HG02678 (cell line): ENCODE measurements at regions not wholly inside any gene's neighbourhood (a gene's known extent, or its start where the extent isn't known, plus 50 kb on each side); places are given as distances from the start of the nearest gene placed in this dataset.

Experiments used
- ATAC-seq: cut with Tn5 transposase; IDR thresholded peaks from one replicate; pipeline ENCODE4 v1.9.1; 2021; ENCODE audit warnings: mild to moderate bottlenecking, moderate library complexity; ENCODE audit not compliant: unreplicated experiment

DNA sequence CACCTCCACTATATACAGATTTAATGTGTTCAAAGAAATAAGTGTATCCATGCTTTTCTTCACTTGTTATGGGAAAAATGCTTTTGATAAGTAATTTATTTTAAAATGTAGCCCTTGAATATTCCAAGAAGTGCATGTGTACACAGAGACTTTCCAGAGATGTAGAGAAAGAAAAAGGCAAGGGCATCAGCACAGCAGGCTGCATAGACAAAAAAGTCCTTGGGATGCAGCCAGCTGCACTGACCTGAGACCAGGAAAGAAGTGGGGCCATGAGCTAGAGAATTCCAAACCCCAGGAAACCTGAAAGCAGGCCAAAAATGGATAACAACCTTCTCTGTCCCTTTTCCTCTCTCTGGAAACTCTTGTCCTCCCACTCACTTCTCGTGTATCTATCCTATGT, 51.6 kb upstream of the PRDM8 start:
- ATAC-seq = no peak

DNA sequence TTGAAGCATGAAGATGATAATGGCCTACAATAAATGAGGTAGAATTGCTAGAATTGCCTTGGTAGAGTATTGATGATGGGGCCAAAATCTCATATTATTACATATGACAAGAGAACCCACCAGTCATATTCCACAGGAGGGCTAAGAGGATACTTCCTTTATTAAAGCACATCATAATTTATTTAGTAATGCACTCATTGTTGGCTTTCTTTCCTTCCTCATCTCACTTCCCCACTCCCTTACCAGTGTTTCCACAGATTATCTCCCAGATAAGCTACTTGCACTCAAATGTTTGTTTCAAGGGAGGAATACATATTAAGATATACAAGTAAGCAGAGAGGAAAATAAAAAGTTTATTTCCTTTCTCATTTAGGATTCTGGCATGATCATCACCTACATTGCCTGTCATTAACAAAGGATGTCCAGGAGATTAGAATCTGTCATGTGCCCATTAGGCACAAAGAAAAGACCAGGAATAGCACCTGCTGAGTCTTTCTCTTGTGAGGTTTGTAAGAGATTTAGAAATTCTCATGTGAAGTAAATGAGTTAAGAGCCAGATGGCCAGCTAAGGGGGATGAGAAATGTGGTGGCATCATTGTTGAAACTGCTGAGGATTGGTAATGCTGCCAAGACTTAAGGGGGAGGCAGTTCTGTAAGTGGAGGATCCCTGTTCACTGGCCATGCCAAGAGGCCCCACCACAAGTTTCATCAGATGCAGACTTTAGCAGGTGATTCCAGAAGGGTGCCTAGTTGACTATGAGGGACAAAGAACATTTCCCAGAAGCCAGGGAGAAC, 52.4 kb upstream of the PRDM8 start:
- ATAC-seq = no peak

DNA sequence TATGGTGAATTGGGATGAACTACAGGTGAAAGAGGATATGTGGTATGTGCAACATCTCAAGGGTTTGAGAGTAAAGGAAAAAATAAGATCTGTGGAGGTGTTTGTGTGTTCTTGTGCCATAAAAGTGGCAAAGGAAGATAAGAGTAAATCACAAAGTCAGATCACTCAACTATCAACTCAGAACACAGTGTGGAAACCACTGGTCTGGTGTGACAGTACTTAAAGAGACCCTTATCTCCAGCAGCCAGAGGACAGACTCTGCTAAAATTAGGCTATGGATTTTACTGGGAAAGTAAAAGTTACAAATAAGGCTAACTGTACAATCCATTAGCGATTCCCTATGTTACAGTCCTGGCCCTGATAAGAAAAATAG, 54.0 kb upstream of the PRDM8 start:
- no peak for ATAC-seq

DNA sequence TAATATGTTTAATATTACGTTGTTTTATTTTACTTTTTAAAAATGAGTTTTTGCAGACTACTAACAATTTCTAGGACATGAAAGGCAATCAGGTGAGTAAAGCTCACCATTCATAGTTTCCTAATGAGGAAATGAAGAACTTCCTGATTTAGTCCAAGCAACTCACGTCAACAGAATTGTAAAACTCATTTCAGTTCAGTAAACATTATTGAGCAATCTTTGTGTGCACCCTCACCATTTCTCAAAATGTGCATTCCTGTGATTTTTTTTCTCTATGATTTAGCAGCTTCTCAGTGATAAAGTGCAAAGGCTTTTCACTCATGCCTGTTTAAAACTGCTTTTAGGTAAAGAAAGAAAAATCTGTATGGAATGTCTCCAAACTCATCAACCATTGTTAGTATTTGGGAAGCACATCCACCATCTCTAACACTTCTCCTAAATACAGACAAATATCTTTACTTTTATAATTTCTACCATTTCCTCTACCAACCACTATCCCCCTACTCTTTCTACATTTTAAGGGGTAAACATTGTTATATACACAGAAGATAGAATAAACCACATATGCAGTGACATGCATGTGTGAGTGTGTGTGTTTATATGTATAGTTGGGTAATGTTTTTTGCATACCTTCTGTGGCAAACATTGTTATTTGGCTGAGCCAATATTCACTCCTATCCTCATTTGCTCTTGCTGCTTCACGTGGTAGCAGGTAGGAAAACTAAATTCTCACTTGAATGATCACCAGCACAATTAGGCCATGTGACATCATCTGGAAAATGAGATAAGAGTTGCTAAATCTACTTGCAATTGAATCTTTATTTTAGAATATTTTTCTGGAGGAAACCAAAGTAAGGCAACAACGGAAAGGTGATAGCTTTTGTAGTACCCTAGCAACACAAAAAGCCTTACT, 54.7 kb upstream of the PRDM8 start:
- no peak for ATAC-seq

DNA sequence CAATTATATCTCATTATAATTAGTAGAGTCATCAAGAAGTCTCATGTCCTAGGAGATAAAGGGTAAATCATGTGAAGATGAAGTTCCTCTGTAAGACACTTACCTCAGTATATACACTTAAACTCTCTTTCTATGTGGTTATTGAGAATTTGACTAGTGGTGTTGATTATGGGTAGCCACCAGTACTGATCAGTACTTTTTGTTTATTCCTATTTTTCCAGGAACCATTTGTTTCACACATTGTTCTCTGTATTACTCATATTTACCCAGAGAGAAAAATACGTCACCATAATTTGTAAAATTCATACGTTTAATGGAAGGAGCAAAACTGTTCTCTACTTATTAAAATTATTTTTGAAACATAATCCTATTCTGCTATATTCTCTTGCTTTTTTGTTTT, 55.8 kb upstream of the PRDM8 start:
- no peak for ATAC-seq

DNA sequence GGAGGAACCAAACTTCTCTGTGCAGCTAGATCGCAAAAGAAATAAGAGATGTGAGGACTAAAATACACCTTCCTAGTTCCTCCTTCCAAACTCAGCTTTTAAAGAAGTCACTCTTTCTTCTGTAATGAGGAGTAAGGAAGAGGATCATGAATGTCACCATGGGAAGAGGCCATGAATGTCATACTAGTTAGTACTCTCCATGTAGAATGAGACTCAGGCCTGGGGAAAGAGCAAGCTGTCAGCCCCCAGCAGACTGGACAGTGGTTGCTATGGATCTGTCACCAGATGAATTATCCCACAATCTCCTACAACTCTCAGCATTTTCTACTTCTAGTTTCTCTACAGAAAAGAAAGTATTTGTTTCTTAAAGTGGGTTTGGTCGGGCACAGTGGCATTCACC, 57.1 kb upstream of the PRDM8 start:
- no peak for ATAC-seq

DNA sequence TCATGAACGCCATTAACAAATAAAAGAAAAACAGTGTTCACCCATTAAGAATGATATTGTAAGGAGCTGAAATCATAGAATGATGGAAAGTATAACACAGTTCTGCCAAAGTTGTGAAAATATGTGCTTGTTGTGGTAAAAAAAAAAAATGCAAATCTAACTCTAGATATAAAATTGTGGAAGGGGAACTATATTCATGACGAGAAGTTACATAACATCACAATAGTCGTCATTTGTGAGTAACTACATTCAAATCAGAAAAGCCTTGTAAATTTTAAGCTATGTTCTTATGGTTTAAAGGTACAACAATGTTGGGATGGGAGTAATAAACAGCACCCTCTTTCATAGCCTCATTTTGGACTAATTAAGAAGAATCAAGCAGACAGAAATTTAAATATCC, 57.6 kb upstream of the PRDM8 start:
- ATAC-seq = no peak

DNA sequence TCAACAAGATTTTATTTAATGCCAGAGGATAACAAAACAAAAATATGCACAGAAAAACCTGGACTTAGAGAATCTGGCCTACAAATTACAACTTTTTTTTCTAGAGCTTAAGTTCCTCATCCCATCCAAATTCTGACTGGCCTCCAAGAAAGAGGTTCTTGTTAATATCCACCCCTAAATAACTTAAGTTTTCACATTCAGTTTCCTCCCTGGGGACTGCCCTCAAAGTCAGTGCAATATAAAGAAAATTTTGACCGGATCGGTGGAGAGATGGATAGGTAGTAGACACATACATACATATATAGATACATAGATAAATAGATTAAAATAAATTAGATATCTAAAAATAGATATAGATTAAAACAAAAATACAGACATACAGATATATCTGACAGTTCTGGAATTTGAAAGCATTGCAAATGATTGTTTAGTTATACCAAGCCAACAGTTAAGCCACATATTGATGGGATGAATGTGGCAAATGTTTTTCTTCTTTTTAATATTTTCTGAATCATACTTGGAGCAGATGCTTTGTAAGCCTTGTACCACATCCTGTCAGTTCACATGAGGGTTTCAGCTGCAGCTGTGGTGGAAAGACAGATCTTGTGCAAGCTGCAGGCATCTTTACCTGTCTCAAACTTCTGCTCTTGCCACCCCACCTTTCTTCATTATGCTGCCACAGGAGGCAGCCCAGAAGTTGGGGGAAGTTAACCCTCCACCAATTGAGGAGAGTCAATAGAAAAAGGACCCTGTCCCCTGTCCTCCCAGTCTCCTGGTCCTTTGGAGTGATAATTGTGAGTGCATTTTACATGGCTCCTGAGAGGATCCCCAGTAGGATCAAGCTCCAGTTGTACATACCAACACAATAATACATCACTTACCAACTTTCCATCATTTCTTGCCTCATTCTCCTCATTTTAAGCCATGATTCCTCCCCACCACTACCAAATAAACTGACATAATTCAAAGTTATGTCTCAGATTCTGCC, 58.5 kb upstream of the PRDM8 start:
- peak; percentile 96 for ATAC-seq

DNA sequence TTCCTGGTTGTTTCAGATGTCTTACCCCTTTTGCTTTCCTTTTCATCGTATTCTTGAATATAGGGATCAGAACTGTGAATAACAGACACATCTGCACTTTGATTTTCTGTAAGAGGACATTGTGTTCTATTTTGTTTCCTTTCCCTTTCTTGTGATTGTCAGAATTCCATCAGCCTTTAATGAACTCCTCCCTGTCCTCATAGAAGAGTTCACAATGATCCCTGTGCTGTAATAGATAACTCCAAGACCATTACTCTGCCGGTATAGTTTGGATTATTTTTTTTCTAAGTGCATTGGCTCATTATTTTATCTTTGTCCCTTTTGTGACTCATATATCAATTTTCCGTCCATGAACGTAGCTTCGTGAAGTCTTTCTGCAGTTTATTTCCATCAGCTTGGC, 59.7 kb upstream of the PRDM8 start:
- no peak for ATAC-seq

DNA sequence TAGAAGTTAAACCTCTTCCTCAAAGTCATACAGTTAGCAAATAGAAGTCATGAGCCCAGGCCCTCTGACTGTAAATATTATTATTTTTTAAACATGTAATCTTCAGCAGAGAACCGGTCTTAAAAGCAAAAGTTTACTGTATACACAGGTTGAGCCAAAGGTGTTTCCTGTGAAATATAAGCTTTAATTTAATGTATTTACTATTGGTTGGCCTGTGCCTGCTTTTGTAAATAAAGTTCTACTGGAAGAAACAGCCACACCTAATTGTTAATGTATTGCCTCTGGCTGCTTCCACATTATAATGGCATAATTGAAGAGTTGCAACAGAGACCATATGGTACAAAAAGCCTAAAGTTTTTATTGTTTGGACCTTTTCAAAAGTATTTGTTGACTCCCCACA, 61.0 kb upstream of the PRDM8 start:
- ATAC-seq = no peak

DNA sequence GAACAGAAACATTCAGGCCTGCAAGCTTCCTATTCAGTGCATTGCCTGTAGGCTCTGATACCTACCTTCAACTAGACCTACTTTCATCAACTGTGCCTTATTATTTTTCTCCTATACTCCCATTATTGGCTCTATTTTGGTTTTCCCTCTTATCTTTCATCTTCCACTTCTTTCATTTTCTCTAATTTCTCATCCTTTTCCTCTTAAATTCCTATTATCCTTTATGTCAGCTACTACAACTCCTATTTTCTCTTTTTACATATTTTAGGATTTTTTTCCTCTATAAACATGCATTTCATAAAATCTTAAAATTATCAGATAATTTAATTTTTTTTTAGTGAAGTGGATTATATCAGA, 61.6 kb upstream of the PRDM8 start:
- no peak for ATAC-seq

DNA sequence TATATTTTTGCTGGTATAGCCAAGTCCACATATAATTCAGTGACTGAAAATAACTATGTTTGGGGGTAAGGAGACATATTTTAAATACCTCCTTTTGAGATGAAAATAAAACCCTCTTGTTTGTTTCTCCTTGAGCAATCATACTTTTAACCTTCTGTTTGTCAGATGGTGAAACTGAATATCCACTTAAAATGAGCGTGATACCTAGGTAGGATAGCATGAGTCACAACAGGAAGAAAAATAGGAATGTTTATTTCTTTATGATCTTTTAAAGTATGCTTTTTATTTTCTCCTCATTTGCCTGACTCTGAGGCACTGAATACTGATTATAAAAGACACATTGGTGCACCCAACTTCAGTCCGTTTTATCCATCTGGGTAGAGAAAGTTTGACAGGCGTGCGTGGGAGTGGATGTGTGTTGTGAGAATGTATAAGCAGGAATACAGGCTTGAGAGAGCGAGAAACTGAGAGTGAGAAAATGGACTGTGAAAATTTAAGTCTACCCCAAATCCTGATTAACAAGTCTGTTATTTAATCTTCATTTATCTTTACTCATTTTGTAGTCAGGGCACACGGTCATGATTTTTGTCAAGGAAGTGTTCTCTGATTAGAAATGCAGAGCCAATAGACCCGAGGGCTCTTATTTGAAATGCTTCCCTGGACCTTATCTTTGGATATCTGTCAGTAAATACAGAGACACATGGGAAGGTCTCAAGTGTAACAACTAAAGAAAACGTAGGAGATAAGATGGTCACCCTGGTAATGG, 62.1 kb upstream of the ANTXR2 start:
- ATAC-seq = no peak

DNA sequence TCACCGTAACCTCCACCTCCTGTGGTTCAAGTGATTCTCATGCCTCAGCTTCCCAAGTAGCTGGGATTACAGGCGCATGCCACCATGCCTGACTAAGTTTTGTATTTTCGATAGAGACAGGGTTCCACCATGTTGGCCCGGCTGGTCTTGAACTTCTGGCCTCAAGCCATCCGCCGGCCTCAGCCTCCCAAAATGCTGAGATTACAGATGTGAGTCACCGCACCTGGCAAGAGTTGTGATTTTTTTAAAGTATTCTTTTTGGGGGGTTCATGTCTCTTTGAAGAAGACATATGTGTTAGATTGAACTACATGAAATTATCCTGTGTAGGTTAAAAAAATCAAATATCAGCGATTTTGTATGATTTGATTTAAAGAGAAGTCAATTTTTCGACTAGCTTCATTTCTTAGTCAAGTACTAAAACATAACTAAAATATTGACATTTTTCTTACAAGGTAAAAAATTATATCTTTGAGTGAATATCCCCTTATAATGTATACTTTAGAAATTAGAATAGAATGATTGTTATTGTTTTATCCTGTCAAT, 60.3 kb upstream of the ANTXR2 start:
- no peak for ATAC-seq

DNA sequence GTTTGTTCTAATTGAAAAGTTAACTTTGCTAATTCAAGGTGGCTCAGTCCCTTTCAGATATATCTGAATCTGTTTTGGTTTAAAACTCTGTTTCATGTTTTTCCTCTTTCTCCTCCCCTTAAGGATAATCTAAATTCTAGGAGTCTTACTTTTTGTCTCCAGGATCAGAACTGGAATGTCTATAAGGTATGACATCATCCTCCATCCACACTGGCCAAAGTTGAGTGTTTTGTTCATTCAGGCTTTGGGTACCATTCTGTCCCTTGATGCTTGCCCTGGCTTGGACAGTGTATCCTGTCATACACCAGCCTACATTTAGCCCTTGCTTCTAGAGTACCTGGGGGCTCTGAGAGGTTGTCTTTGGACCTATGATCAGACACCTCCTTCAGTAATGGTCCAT, 56.8 kb upstream of the ANTXR2 start:
- no peak for ATAC-seq

DNA sequence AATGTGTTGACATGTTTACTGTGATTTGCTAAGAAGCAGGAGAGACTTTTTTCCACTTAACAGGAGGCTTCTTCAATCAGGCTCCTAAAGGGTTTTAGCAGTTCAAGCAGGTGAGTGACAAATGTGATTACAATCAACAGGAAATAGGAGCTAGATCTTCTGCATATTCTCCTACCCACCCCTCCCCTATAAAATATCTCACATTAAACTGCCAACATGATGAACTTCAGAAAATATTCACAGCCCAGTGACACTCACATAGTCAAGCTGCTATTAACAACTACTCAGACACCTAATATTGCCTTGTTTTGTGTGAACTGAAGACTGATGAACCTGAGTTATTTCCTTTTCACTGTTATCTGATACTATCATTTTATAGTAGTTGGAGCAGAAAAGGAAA, 55.9 kb upstream of the ANTXR2 start:
- no peak for ATAC-seq

DNA sequence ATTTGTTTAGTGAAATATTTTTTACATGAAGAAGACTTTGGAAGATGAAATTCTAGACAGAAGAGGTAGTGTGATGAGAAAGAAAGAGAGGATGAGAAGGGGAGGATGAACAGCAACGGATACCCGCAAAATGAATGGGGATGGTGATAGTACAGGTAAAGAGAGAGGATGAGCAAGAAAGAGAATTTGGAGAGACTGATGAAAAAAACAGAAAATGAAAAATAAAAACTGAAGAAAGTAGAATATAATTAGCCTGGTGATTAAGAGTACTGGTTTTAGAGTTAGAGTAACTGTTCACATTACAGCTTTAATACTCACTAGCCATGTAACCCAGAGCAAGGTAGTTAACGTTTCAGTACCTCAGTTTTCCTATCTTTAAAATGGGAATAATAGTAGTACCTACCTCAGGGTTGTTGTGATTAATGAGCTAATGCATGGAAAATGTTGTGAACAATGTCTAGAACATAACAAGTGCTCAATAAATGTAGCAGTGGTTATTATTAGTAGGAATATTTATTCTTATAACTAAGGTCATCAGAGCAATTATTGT, 54.9 kb upstream of the ANTXR2 start:
- ATAC-seq = no peak

DNA sequence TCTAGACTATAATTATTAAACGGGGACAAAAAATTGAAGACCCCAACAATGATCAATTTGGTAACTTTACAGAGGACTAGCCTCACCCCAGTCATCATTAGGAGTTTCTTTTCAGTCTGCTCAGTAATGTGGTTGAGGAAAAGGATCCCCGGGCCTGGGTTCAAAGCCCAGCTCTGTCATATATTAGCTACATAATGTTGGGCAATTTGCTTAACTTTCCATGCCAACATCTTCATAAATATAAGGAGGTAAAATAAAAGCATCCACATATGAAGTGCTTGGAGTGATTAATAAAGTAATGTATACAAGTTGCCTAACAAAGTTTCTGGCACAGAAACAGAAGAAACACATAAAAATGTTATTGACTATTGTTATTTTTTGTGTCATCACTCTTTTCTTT, 53.4 kb upstream of the ANTXR2 start:
- no peak for ATAC-seq

DNA sequence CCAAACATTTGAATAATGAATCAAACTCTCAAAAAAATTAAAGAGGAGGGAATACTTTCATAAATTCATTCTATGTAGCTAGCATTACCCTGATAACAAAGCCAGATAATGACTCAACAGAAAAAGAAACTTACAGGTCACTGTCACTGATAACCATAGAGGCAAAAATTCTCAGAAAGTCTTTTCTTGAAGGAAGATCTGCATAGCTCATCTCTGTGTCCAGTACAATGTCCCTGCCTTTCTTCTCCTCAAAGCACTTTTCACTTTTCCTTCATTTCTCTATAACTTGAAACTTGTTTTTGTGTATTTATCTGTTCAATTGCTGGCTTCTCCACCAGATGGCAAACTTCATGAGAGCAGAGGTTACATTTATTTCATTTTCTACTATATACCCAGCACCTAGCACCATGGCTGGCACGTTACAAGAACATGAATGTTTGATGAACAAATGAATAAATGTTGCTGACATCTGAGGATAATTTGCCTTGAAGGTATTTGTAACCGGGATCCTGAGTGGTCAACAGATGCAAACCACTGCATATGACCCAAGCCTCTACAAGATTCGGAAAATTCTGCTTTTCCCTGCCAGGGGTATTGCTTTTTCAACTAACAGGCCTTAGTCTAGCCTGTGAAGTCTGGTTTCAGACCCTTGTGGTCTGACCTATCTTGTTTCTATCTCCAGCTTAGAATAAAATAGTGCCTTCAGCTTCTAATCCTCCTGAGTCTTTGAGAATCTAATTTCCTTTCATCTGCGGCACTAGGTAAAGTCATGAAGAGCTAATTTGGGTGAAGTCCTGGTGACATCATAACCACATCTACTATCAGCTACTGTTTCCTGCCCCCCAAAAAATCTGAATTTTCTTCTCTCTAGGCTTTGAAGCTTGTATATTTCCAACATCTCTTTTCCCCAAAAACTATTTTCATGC, 52.5 kb upstream of the ANTXR2 start:
- peak; percentile 49 for ATAC-seq
